GM23338 (cell line): ENCODE measurements at regions not wholly inside any gene's neighbourhood (a gene's known extent, or its start where the extent isn't known, plus 50 kb on each side); places are given as distances from the start of the nearest gene placed in this dataset.

Experiments used
- ATAC-seq: fragments of 200-7000 bp; cut with Tn5 transposase; 3 replicates; pipeline ENCODE4 v1.9.1; 2020
- DNase-seq: peaks from one replicate; pipeline ENCODE4 v3.0.0-alpha.2; 2015; ENCODE audit warnings: low spot score
- H2AFZ ChIP-seq: fragments of 200-600 bp; sonication (generic); 2 replicates; pipeline ENCODE4 v1.8.0; 2016; ENCODE audit warnings: antibody characterized with exemption, mild to moderate bottlenecking, moderate library complexity
- H3F3A ChIP-seq: fragments of 200-600 bp; sonication (generic); replicated peaks from 2 replicates; pipeline ENCODE4 v1.8.0; 2017; ENCODE audit warnings: antibody characterized with exemption, mixed run types, low read depth
- H3K27ac ChIP-seq: fragments of 200-600 bp; sonication (generic); 2 replicates; pipeline ENCODE4 v1.6.1; 2016; ENCODE audit warnings: low read depth
- H3K27me3 ChIP-seq: fragments of 200-600 bp; sonication (generic); 2 replicates; pipeline ENCODE4 v1.8.0; 2016; ENCODE audit warnings: mild to moderate bottlenecking, mixed run types, moderate library complexity; ENCODE audit not compliant: insufficient read depth
- H3K36me3 ChIP-seq: fragments of 200-600 bp; sonication (generic); 2 replicates; pipeline ENCODE4 v1.8.0; 2016; ENCODE audit warnings: mild to moderate bottlenecking; ENCODE audit not compliant: insufficient read depth
- H3K4me1 ChIP-seq: fragments of 200-600 bp; sonication (generic); 2 replicates; pipeline ENCODE4 v1.8.0; 2016; ENCODE audit warnings: mild to moderate bottlenecking, moderate library complexity; ENCODE audit not compliant: insufficient read depth
- H3K4me2 ChIP-seq: fragments of 200-600 bp; sonication (generic); 2 replicates; pipeline ENCODE4 v1.7.1; 2017; ENCODE audit warnings: mixed run types
- H3K4me3 ChIP-seq: fragments of 200-600 bp; sonication (generic); 2 replicates; pipeline ENCODE4 v1.6.1; 2016; ENCODE audit warnings: mixed run types
- H3K79me2 ChIP-seq: fragments of 200-600 bp; sonication (generic); replicated peaks from 2 replicates; pipeline ENCODE4 v1.8.0; 2017; ENCODE audit warnings: mild to moderate bottlenecking; ENCODE audit not compliant: insufficient read depth
- H3K9me2 ChIP-seq: fragments of 200-600 bp; sonication (generic); 2 replicates; pipeline ENCODE4 v1.8.0; 2017; ENCODE audit not compliant: insufficient read depth
- H4K20me1 ChIP-seq: fragments of 200-600 bp; sonication (generic); replicated peaks from 2 replicates; pipeline ENCODE4 v1.8.0; 2017; ENCODE audit warnings: mild to moderate bottlenecking; ENCODE audit not compliant: insufficient read depth
- H3K27ac Mint-ChIP-seq: 2 replicates; pipeline ENCODE4 v1.8.0; 2020; ENCODE audit warnings: inconsistent platforms, mild to moderate bottlenecking, moderate library complexity, mixed read lengths
- H3K27me3 Mint-ChIP-seq: 3 replicates; pipeline ENCODE4 v1.8.0; 2022; ENCODE audit warnings: low read depth, mild to moderate bottlenecking, moderate library complexity, mixed read lengths, inconsistent platforms; ENCODE audit not compliant: insufficient read depth, poor library complexity
- H3K36me3 Mint-ChIP-seq: 3 replicates; pipeline ENCODE4 v1.8.0; 2021; ENCODE audit warnings: low read depth, mild to moderate bottlenecking, inconsistent platforms, moderate library complexity, mixed read lengths
- H3K4me1 Mint-ChIP-seq: 3 replicates; pipeline ENCODE4 v1.8.0; 2020; ENCODE audit warnings: mild to moderate bottlenecking, inconsistent platforms, mixed read lengths
- H3K4me3 Mint-ChIP-seq: 3 replicates; pipeline ENCODE4 v1.8.0; 2021; ENCODE audit warnings: moderate library complexity, mild to moderate bottlenecking, inconsistent platforms, mixed read lengths
- H3K9me3 Mint-ChIP-seq: 3 replicates; pipeline ENCODE4 v1.8.0; 2020; ENCODE audit warnings: moderate library complexity, mild to moderate bottlenecking, inconsistent platforms, mixed read lengths
- CREB1 ChIP-seq: fragments of 250-450 bp; sonication (Bioruptor Pico); IDR thresholded peaks from 2 replicates; pipeline ENCODE4 v1.5.0; 2020; ENCODE audit warnings: low read depth, mild to moderate bottlenecking, moderate library complexity
- EZH2 ChIP-seq: fragments of 200-600 bp; sonication (generic); IDR thresholded peaks from one replicate; pipeline ENCODE4 v1.8.0; 2017; ENCODE audit warnings: antibody characterized with exemption, mild to moderate bottlenecking, low read depth; ENCODE audit not compliant: unreplicated experiment
- JUNB ChIP-seq: IDR thresholded peaks from one replicate; pipeline ENCODE4 v1.6.1; 2016; ENCODE audit warnings: antibody characterized with exemption; ENCODE audit not compliant: unreplicated experiment
- POLR2AphosphoS5 ChIP-seq: IDR thresholded peaks from 2 replicates; pipeline ENCODE4 v1.6.1; 2016; ENCODE audit warnings: antibody characterized with exemption, low read depth
- STAT1 ChIP-seq: IDR thresholded peaks from one replicate; pipeline ENCODE4 v1.6.1; 2016; ENCODE audit warnings: antibody characterized with exemption; ENCODE audit not compliant: unreplicated experiment
- TF ChIP-seq, protein P1 (sequence below): fragments of 250-450 bp; sonication (Bioruptor Pico); IDR thresholded peaks from 2 replicates; pipeline ENCODE4 v1.5.0; 2020; ENCODE audit warnings: mild to moderate bottlenecking, moderate library complexity
- TF ChIP-seq, protein P2 (sequence below): IDR thresholded peaks from 2 replicates; pipeline ENCODE4 v1.6.1; 2016; ENCODE audit warnings: antibody characterized with exemption
- TF ChIP-seq, protein P3 (sequence below): IDR thresholded peaks from one replicate; pipeline ENCODE4 v1.6.1; 2018; ENCODE audit warnings: antibody characterized with exemption; ENCODE audit not compliant: unreplicated experiment
- TF ChIP-seq, protein P4 (sequence below), 2 experiments: fragments of 200-600 bp in 1 of 2; sonication (generic) in 1 of 2; conservative IDR thresholded peaks; 2 replicates each; pipeline versions ENCODE4 v1.5.1 to v1.6.1; 2016 to 2017; ENCODE audit warnings: antibody characterized with exemption in 2 of 2, low read depth in 2 of 2, mild to moderate bottlenecking in 2 of 2, moderate library complexity in 1 of 2

DNA sequence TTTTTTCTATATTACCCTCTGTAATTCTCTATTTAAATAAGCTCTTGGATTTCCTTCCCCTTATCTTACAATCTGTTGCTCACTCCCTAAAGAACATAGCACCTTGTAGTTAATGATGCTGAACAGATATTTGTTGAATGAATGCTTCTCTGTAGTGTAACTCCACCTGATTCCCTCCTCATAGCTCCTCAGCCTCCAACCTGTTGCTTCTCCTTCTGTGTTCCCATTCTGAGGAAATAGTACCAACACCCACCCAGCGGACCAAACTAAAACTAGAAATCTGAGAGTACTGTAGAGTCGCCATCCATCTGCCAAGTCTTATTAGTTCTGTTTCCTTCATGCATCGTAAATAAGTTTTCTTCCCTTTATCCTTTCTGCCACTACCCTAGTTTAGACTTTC lies 55.5 kb upstream of the GNB4 start (continued):
- TF ChIP-seq, protein P1, sequence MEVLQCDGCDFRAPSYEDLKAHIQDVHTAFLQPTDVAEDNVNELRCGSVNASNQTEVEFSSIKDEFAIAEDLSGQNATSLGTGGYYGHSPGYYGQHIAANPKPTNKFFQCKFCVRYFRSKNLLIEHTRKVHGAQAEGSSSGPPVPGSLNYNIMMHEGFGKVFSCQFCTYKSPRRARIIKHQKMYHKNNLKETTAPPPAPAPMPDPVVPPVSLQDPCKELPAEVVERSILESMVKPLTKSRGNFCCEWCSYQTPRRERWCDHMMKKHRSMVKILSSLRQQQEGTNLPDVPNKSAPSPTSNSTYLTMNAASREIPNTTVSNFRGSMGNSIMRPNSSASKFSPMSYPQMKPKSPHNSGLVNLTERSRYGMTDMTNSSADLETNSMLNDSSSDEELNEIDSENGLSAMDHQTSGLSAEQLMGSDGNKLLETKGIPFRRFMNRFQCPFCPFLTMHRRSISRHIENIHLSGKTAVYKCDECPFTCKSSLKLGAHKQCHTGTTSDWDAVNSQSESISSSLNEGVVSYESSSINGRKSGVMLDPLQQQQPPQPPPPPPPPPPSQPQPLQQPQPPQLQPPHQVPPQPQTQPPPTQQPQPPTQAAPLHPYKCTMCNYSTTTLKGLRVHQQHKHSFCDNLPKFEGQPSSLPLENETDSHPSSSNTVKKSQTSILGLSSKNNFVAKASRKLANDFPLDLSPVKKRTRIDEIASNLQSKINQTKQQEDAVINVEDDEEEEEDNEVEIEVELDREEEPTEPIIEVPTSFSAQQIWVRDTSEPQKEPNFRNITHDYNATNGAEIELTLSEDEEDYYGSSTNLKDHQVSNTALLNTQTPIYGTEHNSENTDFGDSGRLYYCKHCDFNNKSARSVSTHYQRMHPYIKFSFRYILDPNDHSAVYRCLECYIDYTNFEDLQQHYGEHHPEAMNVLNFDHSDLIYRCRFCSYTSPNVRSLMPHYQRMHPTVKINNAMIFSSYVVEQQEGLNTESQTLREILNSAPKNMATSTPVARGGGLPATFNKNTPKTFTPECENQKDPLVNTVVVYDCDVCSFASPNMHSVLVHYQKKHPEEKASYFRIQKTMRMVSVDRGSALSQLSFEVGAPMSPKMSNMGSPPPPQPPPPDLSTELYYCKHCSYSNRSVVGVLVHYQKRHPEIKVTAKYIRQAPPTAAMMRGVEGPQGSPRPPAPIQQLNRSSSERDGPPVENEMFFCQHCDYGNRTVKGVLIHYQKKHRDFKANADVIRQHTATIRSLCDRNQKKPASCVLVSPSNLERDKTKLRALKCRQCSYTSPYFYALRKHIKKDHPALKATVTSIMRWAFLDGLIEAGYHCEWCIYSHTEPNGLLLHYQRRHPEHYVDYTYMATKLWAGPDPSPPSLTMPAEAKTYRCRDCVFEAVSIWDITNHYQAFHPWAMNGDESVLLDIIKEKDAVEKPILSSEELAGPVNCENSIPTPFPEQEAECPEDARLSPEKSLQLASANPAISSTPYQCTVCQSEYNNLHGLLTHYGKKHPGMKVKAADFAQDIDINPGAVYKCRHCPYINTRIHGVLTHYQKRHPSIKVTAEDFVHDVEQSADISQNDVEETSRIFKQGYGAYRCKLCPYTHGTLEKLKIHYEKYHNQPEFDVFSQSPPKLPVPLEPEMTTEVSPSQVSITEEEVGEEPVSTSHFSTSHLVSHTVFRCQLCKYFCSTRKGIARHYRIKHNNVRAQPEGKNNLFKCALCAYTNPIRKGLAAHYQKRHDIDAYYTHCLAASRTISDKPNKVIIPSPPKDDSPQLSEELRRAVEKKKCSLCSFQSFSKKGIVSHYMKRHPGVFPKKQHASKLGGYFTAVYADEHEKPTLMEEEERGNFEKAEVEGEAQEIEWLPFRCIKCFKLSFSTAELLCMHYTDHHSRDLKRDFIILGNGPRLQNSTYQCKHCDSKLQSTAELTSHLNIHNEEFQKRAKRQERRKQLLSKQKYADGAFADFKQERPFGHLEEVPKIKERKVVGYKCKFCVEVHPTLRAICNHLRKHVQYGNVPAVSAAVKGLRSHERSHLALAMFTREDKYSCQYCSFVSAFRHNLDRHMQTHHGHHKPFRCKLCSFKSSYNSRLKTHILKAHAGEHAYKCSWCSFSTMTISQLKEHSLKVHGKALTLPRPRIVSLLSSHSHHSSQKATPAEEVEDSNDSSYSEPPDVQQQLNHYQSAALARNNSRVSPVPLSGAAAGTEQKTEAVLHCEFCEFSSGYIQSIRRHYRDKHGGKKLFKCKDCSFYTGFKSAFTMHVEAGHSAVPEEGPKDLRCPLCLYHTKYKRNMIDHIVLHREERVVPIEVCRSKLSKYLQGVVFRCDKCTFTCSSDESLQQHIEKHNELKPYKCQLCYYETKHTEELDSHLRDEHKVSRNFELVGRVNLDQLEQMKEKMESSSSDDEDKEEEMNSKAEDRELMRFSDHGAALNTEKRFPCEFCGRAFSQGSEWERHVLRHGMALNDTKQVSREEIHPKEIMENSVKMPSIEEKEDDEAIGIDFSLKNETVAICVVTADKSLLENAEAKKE (CRISPR knock-in tag): no peak
- TF ChIP-seq, protein P2, sequence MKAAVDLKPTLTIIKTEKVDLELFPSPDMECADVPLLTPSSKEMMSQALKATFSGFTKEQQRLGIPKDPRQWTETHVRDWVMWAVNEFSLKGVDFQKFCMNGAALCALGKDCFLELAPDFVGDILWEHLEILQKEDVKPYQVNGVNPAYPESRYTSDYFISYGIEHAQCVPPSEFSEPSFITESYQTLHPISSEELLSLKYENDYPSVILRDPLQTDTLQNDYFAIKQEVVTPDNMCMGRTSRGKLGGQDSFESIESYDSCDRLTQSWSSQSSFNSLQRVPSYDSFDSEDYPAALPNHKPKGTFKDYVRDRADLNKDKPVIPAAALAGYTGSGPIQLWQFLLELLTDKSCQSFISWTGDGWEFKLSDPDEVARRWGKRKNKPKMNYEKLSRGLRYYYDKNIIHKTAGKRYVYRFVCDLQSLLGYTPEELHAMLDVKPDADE: no peak
- no peak for TF ChIP-seq JUNB
- TF ChIP-seq STAT1: no peak

DNA sequence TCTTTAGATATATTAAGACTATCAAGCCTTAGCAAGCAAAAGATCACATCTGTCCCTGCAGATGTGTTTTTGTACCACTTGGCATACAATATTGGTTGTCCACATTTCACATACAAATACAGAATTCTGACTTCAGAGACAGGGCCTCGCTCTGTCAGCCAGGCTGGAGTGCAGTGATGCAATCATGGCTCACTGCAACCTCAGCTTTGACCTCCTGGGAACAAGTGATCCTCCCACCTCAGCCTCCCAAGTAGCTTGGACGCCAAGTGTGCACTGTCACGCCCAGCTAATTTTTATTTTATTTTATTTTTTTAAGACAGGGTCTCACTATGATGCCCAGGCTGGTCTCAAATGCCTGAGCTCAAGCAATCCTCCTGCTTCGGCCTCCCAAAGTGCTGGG lies 53.0 kb upstream of the ACTL6A start:
- no peak overlapping the region for H3K4me2 ChIP-seq
- DNase-seq (no peak), ATAC-seq (no peak)
- no peaks in the 10 kb centered on the region for H3K36me3 Mint-ChIP-seq
- H3K79me2 ChIP-seq: no peaks in the 10 kb centered on the region
- H3K27me3 ChIP-seq: no peaks in the 10 kb centered on the region
- no peaks in the 10 kb centered on the region for H3K9me3 Mint-ChIP-seq
- H3K27ac Mint-ChIP-seq: no peak overlapping the region
- no peaks in the 10 kb centered on the region for H3F3A ChIP-seq
- no peaks in the 10 kb centered on the region for H4K20me1 ChIP-seq
- H3K4me3 Mint-ChIP-seq: no peak overlapping the region
- peaks cover 1% of the 10 kb centered on the region for H3K27me3 Mint-ChIP-seq
- no peak overlapping the region for H3K4me3 ChIP-seq
- no peaks in the 10 kb centered on the region for H3K36me3 ChIP-seq
- no peaks in the 10 kb centered on the region for H3K9me2 ChIP-seq
- H3K27ac ChIP-seq: no peak overlapping the region
- H2AFZ ChIP-seq: no peak overlapping the region
- H3K4me1 Mint-ChIP-seq: no peaks in the 10 kb centered on the region
- H3K4me1 ChIP-seq: no peaks in the 10 kb centered on the region
- TF ChIP-seq, protein P3, sequence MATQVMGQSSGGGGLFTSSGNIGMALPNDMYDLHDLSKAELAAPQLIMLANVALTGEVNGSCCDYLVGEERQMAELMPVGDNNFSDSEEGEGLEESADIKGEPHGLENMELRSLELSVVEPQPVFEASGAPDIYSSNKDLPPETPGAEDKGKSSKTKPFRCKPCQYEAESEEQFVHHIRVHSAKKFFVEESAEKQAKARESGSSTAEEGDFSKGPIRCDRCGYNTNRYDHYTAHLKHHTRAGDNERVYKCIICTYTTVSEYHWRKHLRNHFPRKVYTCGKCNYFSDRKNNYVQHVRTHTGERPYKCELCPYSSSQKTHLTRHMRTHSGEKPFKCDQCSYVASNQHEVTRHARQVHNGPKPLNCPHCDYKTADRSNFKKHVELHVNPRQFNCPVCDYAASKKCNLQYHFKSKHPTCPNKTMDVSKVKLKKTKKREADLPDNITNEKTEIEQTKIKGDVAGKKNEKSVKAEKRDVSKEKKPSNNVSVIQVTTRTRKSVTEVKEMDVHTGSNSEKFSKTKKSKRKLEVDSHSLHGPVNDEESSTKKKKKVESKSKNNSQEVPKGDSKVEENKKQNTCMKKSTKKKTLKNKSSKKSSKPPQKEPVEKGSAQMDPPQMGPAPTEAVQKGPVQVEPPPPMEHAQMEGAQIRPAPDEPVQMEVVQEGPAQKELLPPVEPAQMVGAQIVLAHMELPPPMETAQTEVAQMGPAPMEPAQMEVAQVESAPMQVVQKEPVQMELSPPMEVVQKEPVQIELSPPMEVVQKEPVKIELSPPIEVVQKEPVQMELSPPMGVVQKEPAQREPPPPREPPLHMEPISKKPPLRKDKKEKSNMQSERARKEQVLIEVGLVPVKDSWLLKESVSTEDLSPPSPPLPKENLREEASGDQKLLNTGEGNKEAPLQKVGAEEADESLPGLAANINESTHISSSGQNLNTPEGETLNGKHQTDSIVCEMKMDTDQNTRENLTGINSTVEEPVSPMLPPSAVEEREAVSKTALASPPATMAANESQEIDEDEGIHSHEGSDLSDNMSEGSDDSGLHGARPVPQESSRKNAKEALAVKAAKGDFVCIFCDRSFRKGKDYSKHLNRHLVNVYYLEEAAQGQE: no peak
- TF ChIP-seq POLR2AphosphoS5: no peak
- TF ChIP-seq, protein P4, sequence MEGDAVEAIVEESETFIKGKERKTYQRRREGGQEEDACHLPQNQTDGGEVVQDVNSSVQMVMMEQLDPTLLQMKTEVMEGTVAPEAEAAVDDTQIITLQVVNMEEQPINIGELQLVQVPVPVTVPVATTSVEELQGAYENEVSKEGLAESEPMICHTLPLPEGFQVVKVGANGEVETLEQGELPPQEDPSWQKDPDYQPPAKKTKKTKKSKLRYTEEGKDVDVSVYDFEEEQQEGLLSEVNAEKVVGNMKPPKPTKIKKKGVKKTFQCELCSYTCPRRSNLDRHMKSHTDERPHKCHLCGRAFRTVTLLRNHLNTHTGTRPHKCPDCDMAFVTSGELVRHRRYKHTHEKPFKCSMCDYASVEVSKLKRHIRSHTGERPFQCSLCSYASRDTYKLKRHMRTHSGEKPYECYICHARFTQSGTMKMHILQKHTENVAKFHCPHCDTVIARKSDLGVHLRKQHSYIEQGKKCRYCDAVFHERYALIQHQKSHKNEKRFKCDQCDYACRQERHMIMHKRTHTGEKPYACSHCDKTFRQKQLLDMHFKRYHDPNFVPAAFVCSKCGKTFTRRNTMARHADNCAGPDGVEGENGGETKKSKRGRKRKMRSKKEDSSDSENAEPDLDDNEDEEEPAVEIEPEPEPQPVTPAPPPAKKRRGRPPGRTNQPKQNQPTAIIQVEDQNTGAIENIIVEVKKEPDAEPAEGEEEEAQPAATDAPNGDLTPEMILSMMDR (conservative IDR thresholded peaks at IDR 0.05; ENCODE audit: low read depth in 2 of 2): no peak
- TF ChIP-seq JUNB: no peak
- TF ChIP-seq CREB1 (CRISPR knock-in tag): no peak
- no peak for TF ChIP-seq STAT1
- TF ChIP-seq EZH2: no peak
